ENCODE measurements at regions not wholly inside any gene's neighbourhood (a gene's known extent, or its start where the extent isn't known, plus 50 kb on each side); places are given as distances from the start of the nearest gene placed in this dataset.

- DNase-seq, result no peak
Measured at GRCh38 chr12:111194703-111195051, 174.2 kb downstream of the PHETA1 start.

- DNase-seq, result no peak
Measured at GRCh38 chr12:111193977-111194702, 174.8 kb downstream of the PHETA1 start.

- no peak for DNase-seq
Measured at GRCh38 chr12:111193496-111193895, 175.4 kb downstream of the PHETA1 start.

- no peak for DNase-seq
Measured at GRCh38 chr12:111193067-111193466, 175.8 kb downstream of the PHETA1 start.

- DNase-seq, result no peak
Measured at GRCh38 chr12:111192647-111193046, 176.2 kb downstream of the PHETA1 start.

- DNase-seq, result no peak
Measured at GRCh38 chr12:111190741-111191526, 178.0 kb downstream of the PHETA1 start.

GRCh38 chr12:111189792-111190191 is 179.1 kb downstream of the PHETA1 start:
- DNase-seq, result no peak

- DNase-seq, result no peak
Measured at GRCh38 chr12:111188436-111188835, 180.5 kb downstream of the PHETA1 start.

- DNase-seq, result no peak
Measured at GRCh38 chr12:111186347-111186746, 182.5 kb downstream of the PHETA1 start.

- DNase-seq, result no peak
Measured at GRCh38 chr12:111185889-111186227, 183.0 kb downstream of the PHETA1 start.

- DNase-seq, result no peak
Measured at GRCh38 chr12:111185206-111185888, 183.5 kb downstream of the PHETA1 start.

- no peak for DNase-seq
Measured at GRCh38 chr12:111184161-111184560, 184.7 kb downstream of the PHETA1 start.

- no peak for DNase-seq
Measured at GRCh38 chr12:111183094-111183493, 185.8 kb downstream of the PHETA1 start.

- no peak for DNase-seq
Measured at GRCh38 chr12:111182382-111182781, 186.5 kb downstream of the PHETA1 start.

GRCh38 chr12:111181143-111181726 is 187.7 kb downstream of the PHETA1 start:
- peak; percentile 55 for DNase-seq

- peak; percentile 22 for DNase-seq
Measured at GRCh38 chr12:111180426-111181142, 188.3 kb downstream of the PHETA1 start.

GRCh38 chr12:111178181-111179081 is 190.5 kb downstream of the PHETA1 start:
- DNase-seq, result peak; percentile 70

GRCh38 chr12:111175396-111176094 is 193.3 kb downstream of the PHETA1 start:
- no peak for DNase-seq

GRCh38 chr12:111174961-111175345 is 193.9 kb downstream of the PHETA1 start:
- no peak for DNase-seq

GRCh38 chr12:111174251-111174960 is 194.5 kb downstream of the PHETA1 start:
- no peak for DNase-seq

Measured in hindlimb muscle (tissue), 1 donor.